OCI-LY1 (cell line): ENCODE measurements at regions not wholly inside any gene's neighbourhood (a gene's known extent, or its start where the extent isn't known, plus 50 kb on each side); places are given as distances from the start of the nearest gene placed in this dataset.

ENCODE experiments used
- H2AFZ ChIP-seq: fragments of 200-600 bp; sonication (generic), shearing (Covaris generic); 2 replicates; pipeline ENCODE4 v1.6.0; 2014; ENCODE audit warnings: antibody characterized with exemption, mild to moderate bottlenecking, low read length
- H3F3A ChIP-seq: fragments of 200-600 bp; sonication (generic), shearing (Covaris generic); 2 replicates; pipeline ENCODE4 v1.6.0; 2014; ENCODE audit warnings: mild to moderate bottlenecking, antibody characterized with exemption, low read length, moderate library complexity; ENCODE audit not compliant: insufficient read depth
- H3K27ac ChIP-seq: fragments of 200-600 bp; sonication (generic); 2 replicates; pipeline ENCODE4 v1.5.1; 2014; ENCODE audit warnings: low read length, mixed run types, mild to moderate bottlenecking, low read depth; ENCODE audit not compliant: poor library complexity, severe bottlenecking
- H3K27me3 ChIP-seq: fragments of 200-600 bp; sonication (generic); 2 replicates; pipeline ENCODE4 v1.6.0; 2014; ENCODE audit warnings: antibody characterized with exemption, mild to moderate bottlenecking, low read length, moderate library complexity; ENCODE audit not compliant: insufficient read depth
- H3K36me3 ChIP-seq: fragments of 200-600 bp; sonication (generic); 2 replicates; pipeline ENCODE4 v1.6.1; 2014; ENCODE audit warnings: mild to moderate bottlenecking, antibody characterized with exemption, low read length, moderate library complexity, mixed read lengths; ENCODE audit not compliant: insufficient read depth
- H3K4me1 ChIP-seq: fragments of 200-600 bp; sonication (generic); 2 replicates; pipeline ENCODE4 v1.5.1; 2014; ENCODE audit warnings: mild to moderate bottlenecking, low read length, moderate library complexity; ENCODE audit not compliant: insufficient read depth, severe bottlenecking
- H3K4me2 ChIP-seq: fragments of 200-600 bp; sonication (generic), shearing (Covaris generic); 2 replicates; pipeline ENCODE4 v1.6.1; 2014; ENCODE audit warnings: low read length
- H3K4me3 ChIP-seq: fragments of 200-600 bp; sonication (generic); 2 replicates; pipeline ENCODE4 v1.5.1; 2014; ENCODE audit warnings: low read length, low read depth, mild to moderate bottlenecking, mixed read lengths; ENCODE audit not compliant: poor library complexity, severe bottlenecking
- H3K79me2 ChIP-seq: fragments of 200-600 bp; shearing (Covaris generic); 2 replicates; pipeline ENCODE4 v1.6.1; 2016; ENCODE audit warnings: mixed run types, low read length, mixed read lengths; ENCODE audit not compliant: insufficient read depth
- H3K9ac ChIP-seq: fragments of 200-600 bp; sonication (generic), shearing (Covaris generic); 2 replicates; pipeline ENCODE4 v1.6.1; 2014; ENCODE audit warnings: mild to moderate bottlenecking, low read length, mixed read lengths
- H3K9me2 ChIP-seq: fragments of 200-600 bp; sonication (generic), shearing (Covaris generic); 2 replicates; pipeline ENCODE4 v1.6.1; 2014; ENCODE audit warnings: low read depth, mild to moderate bottlenecking, low read length, mixed read lengths
- H3K9me3 ChIP-seq: fragments of 200-600 bp; shearing (Covaris generic); 2 replicates; pipeline ENCODE4 v1.6.1; 2014; ENCODE audit warnings: low read length, mixed read lengths
- H4K20me1 ChIP-seq: fragments of 200-600 bp; sonication (generic), shearing (Covaris generic); 2 replicates; pipeline ENCODE4 v1.6.0; 2016; ENCODE audit warnings: mild to moderate bottlenecking, low read length; ENCODE audit not compliant: insufficient read depth
- EZH2 ChIP-seq: fragments of 200-600 bp; sonication (generic), shearing (Covaris generic); IDR thresholded peaks from 2 replicates; pipeline ENCODE4 v1.8.0; 2017; ENCODE audit warnings: borderline replicate concordance, mixed run types, mild to moderate bottlenecking, antibody characterized with exemption, low read length, moderate library complexity, mixed read lengths
- TF ChIP-seq, protein P1 (sequence below): fragments of 200-600 bp; sonication (generic), shearing (Covaris generic); IDR thresholded peaks from 2 replicates; pipeline ENCODE4 v1.5.1; 2017; ENCODE audit warnings: mild to moderate bottlenecking, antibody characterized with exemption, low read length, moderate library complexity, mixed read lengths

DNA sequence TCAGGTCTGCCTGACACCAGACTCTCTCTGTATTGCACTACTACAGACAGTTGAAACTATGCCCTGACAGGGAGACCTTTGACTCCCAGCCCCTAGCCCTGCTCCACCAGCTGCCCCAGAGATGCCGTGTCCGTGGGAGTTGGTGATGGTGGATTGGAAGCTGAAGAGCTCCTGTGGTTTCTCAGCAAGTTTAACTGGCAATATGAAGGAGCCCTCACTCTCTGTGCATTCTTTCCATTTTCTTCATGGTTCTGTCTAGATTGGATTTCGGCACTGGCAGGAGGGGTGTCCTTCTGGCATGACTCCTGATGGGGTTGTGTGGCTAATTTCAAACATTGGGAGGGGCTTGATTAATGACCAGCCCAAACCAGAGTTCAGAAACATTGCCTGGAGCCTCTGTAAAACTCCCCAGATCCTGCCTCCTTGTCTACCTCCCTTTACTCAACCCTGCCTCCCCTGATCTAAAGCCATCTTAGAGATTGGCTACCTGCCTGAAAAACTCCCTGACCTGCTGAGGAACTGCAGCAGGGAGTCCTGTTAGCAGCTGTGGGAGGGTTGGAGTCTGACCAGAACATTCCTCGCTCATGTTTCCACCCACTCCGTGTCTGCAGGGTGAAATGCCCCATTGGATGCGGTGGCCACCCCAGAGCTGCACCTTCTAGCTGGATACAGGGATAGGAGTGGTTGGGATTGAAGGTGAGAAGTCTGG lies 206.9 kb upstream of the SPRED2 start:
- Histone ChIP-seq H3K27ac (no peak overlapping the region), H4K20me1 (no peaks in the 10 kb centered on the region), H2AFZ (no peak overlapping the region), H3K79me2 (no peaks in the 10 kb centered on the region), H3K9me3 (no peaks in the 10 kb centered on the region), H3K27me3 (no peaks in the 10 kb centered on the region), H3F3A (no peaks in the 10 kb centered on the region), H3K4me1 (peaks cover 4% of the 10 kb centered on the region), H3K36me3 (no peaks in the 10 kb centered on the region), H3K9me2 (no peaks in the 10 kb centered on the region), H3K4me3 (no peak overlapping the region), H3K9ac (no peak overlapping the region), H3K4me2 (no peak overlapping the region)
- no peak for TF ChIP-seq EZH2
- TF ChIP-seq, protein P1, sequence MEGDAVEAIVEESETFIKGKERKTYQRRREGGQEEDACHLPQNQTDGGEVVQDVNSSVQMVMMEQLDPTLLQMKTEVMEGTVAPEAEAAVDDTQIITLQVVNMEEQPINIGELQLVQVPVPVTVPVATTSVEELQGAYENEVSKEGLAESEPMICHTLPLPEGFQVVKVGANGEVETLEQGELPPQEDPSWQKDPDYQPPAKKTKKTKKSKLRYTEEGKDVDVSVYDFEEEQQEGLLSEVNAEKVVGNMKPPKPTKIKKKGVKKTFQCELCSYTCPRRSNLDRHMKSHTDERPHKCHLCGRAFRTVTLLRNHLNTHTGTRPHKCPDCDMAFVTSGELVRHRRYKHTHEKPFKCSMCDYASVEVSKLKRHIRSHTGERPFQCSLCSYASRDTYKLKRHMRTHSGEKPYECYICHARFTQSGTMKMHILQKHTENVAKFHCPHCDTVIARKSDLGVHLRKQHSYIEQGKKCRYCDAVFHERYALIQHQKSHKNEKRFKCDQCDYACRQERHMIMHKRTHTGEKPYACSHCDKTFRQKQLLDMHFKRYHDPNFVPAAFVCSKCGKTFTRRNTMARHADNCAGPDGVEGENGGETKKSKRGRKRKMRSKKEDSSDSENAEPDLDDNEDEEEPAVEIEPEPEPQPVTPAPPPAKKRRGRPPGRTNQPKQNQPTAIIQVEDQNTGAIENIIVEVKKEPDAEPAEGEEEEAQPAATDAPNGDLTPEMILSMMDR, result no peak

GRCh38 chr2:65638443-65638842 lies 206.0 kb upstream of the SPRED2 start:
- no peak overlapping the region for H3K4me3 ChIP-seq
- H3K9me2 ChIP-seq, result no peaks in the 10 kb centered on the region
- H3K36me3 ChIP-seq, result no peaks in the 10 kb centered on the region
- no peaks in the 10 kb centered on the region for H3K9me3 ChIP-seq
- no peaks in the 10 kb centered on the region for H4K20me1 ChIP-seq
- H2AFZ ChIP-seq, result no peak overlapping the region
- H3K27me3 ChIP-seq, result no peaks in the 10 kb centered on the region
- H3K4me2 ChIP-seq, result no peak overlapping the region
- no peak overlapping the region for H3K9ac ChIP-seq
- peaks cover 4% of the 10 kb centered on the region for H3K4me1 ChIP-seq
- no peak for TF ChIP-seq EZH2
- TF ChIP-seq, protein P1, result no peak
- H3K27ac ChIP-seq, result no peak overlapping the region
- no peaks in the 10 kb centered on the region for H3F3A ChIP-seq
- H3K79me2 ChIP-seq, result no peaks in the 10 kb centered on the region

- Histone ChIP-seq H3K27me3 (no peaks in the 10 kb centered on the region), H3K9ac (no peak overlapping the region), H3F3A (no peaks in the 10 kb centered on the region), H3K9me2 (no peaks in the 10 kb centered on the region), H3K4me3 (no peak overlapping the region), H3K79me2 (no peaks in the 10 kb centered on the region), H3K4me2 (no peak overlapping the region), H2AFZ (no peak overlapping the region), H3K36me3 (no peaks in the 10 kb centered on the region), H3K27ac (no peak overlapping the region), H4K20me1 (no peaks in the 10 kb centered on the region), H3K9me3 (no peaks in the 10 kb centered on the region), H3K4me1 (peaks cover 4% of the 10 kb centered on the region)
- TF ChIP-seq EZH2, result no peak
- TF ChIP-seq, protein P1, result no peak
Observed at GRCh38 chr2:65636813-65637483, 204.5 kb upstream of the SPRED2 start.
